ENCODE measurements at regions not wholly inside any gene's neighbourhood (a gene's known extent, or its start where the extent isn't known, plus 50 kb on each side); places are given as distances from the start of the nearest gene placed in this dataset.

DNA sequence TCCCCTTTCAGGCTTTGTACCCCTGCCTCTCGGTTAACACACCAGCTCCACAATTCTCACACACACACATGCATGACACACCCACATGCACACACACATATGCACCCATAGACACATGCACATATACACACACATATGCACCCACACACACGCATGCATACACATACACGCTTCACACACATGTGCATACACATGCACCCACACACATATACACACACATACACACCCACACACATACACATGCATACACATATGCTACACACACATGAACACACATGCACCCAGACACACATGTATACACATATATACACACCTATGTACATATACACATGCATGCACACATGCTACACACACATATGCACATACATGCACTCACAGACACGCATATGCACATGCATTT lies 61.7 kb upstream of the SLC25A33 start:
- H3K9me3 ChIP-seq (replicated peaks; ENCODE audit: control insufficient read depth, insufficient read depth, low read length): no peaks in the 10 kb centered on the region
- in situ Hi-C loops (cut with MboI) (no loop called here), intact Hi-C loops (cut with micrococcal nuclease; ENCODE audit: unreplicated experiment) (no loop called here)
- DNase-seq (ENCODE audit: low read depth, low spot score) (no peak), ATAC-seq (no peak), FAIRE-seq (peak; percentile 65)
- no peak for TF ChIP-seq ZNF217 (IDR thresholded peaks at IDR 0.05)
- no peak for TF ChIP-seq TCF3 (IDR thresholded peaks at IDR 0.05; ENCODE audit: borderline replicate concordance, insufficient read depth, low read depth, low read length)
- no peak for TF ChIP-seq POLR2A (IDR thresholded peaks at IDR 0.05; ENCODE audit: low read depth, low read length)
- TF ChIP-seq CREB1 (IDR thresholded peaks at IDR 0.05; ENCODE audit: low read depth): no peak
- TF ChIP-seq TBL1XR1 (IDR thresholded peaks at IDR 0.05; ENCODE audit: low read depth, low read length): no peak
- TF ChIP-seq IRF5 (IDR thresholded peaks at IDR 0.05; ENCODE audit: borderline replicate concordance): no peak
- H3K79me2 ChIP-seq (ENCODE audit: control insufficient read depth, insufficient read depth, low read length): no peaks in the 10 kb centered on the region
- H3K4me2 ChIP-seq (ENCODE audit: control insufficient read depth, insufficient read depth): no peak overlapping the region
- no peaks in the 10 kb centered on the region for H3K36me3 ChIP-seq (ENCODE audit: control insufficient read depth in 2 of 2, insufficient read depth in 2 of 2, low read length in 1 of 2)
- ChIA-PET POLR2A (no interaction called here), RAD21 (ENCODE audit: unreplicated experiment) (no interaction called here), SMC1A (ENCODE audit: uncharacterized antibody, unreplicated experiment) (no interaction called here), CTCF (no interaction called here)
- 35% methylated on average over 4 of the region's 4 CpGs for WGBS (ENCODE audit: insufficient coverage, insufficient replicate concordance, low lambda C conversion rate, missing lambda C conversion rate)
- H3K4me1 ChIP-seq (ENCODE audit: control insufficient read depth, insufficient read depth, low read length): no peaks in the 10 kb centered on the region; the same call in 1 of the 2 replicates
- BruUV-seq (replicated peaks): no TSS peak
- H2AFZ ChIP-seq (ENCODE audit: control insufficient read depth, low read depth, low read length): no peak overlapping the region
- no peaks in the 10 kb centered on the region; a peak in 1 of 4 replicates for H3K27me3 ChIP-seq (replicated peaks in 1 of 2; ENCODE audit: control insufficient read depth in 2 of 2, insufficient read depth in 2 of 2, low read length in 1 of 2)
- no peaks in the 10 kb centered on the region for H4K20me1 ChIP-seq (ENCODE audit: control insufficient read depth, insufficient read depth)
- H3K4me3 ChIP-seq: no peak overlapping the region
- H3K27ac ChIP-seq (ENCODE audit: control insufficient read depth, insufficient read depth): no peak overlapping the region
- no peak overlapping the region for H3K9ac ChIP-seq (ENCODE audit: control insufficient read depth, insufficient read depth, low read length)

GRCh38 chr1:9478021-9478420 lies 61.2 kb upstream of the SLC25A33 start:
- no peaks in the 10 kb centered on the region for H3K9me3 ChIP-seq (replicated peaks; ENCODE audit: control insufficient read depth, insufficient read depth, low read length)
- H3K36me3 ChIP-seq (ENCODE audit: control insufficient read depth in 2 of 2, insufficient read depth in 2 of 2, low read length in 1 of 2): no peaks in the 10 kb centered on the region
- ChIA-PET SMC1A (ENCODE audit: uncharacterized antibody, unreplicated experiment) (no interaction called here), CTCF (no interaction called here), POLR2A (no interaction called here), RAD21 (ENCODE audit: unreplicated experiment) (no interaction called here)
- no peak overlapping the region for H3K9ac ChIP-seq (ENCODE audit: control insufficient read depth, insufficient read depth, low read length)
- FAIRE-seq (no peak), DNase-seq (ENCODE audit: low read depth, low spot score) (no peak), ATAC-seq (no peak)
- no peak overlapping the region for H3K4me2 ChIP-seq (ENCODE audit: control insufficient read depth, insufficient read depth)
- no peaks in the 10 kb centered on the region for H3K79me2 ChIP-seq (ENCODE audit: control insufficient read depth, insufficient read depth, low read length)
- H2AFZ ChIP-seq (ENCODE audit: control insufficient read depth, low read depth, low read length): no peak overlapping the region
- H3K27me3 ChIP-seq (replicated peaks in 1 of 2; ENCODE audit: control insufficient read depth in 2 of 2, insufficient read depth in 2 of 2, low read length in 1 of 2): peaks cover 0 to 2% of the 10 kb centered on the region in 2 experiments; a peak in 1 of 4 replicates
- H4K20me1 ChIP-seq (ENCODE audit: control insufficient read depth, insufficient read depth): no peaks in the 10 kb centered on the region
- intact Hi-C loops (cut with micrococcal nuclease; ENCODE audit: unreplicated experiment) (no loop called here), in situ Hi-C loops (cut with MboI) (no loop called here)
- TF ChIP-seq CBX5 (IDR thresholded peaks at IDR 0.05; ENCODE audit: low read depth): no peak
- no peak for TF ChIP-seq SP1 (IDR thresholded peaks at IDR 0.05; ENCODE audit: low read depth, low read length)
- no peak for TF ChIP-seq NBN (IDR thresholded peaks at IDR 0.05)
- no TSS peak for BruUV-seq (replicated peaks)
- no peaks in the 10 kb centered on the region; the same call in 1 of the 2 replicates for H3K4me1 ChIP-seq (ENCODE audit: control insufficient read depth, insufficient read depth, low read length)
- H3K27ac ChIP-seq (ENCODE audit: control insufficient read depth, insufficient read depth): no peak overlapping the region
- WGBS (ENCODE audit: insufficient coverage, insufficient replicate concordance, low lambda C conversion rate, missing lambda C conversion rate): 60% methylated on average over 6 of the region's 6 CpGs
- H3K4me3 ChIP-seq: no peak overlapping the region
